ENCODE measurements at regions not wholly inside any gene's neighbourhood (a gene's known extent, or its start where the extent isn't known, plus 50 kb on each side); places are given as distances from the start of the nearest gene placed in this dataset.

GRCh38 chr11:15622231-15622890 lies 507.6 kb downstream of the INSC start:
- TF ChIP-seq MXI1 (IDR thresholded peaks at IDR 0.05; ENCODE audit: borderline replicate concordance, low read depth, low read length) (no peak), USF2 (IDR thresholded peaks at IDR 0.05; ENCODE audit: low read depth, low read length) (no peak), USF2 (CRISPR knock-in tag; IDR thresholded peaks at IDR 0.05; ENCODE audit: borderline replicate concordance) (no peak), KDM6A (CRISPR knock-in tag; IDR thresholded peaks at IDR 0.05; ENCODE audit: low read depth) (no peak), ELF4 (CRISPR knock-in tag; IDR thresholded peaks at IDR 0.05; ENCODE audit: borderline replicate concordance) (no peak), SMARCC2 (IDR thresholded peaks at IDR 0.05) (no peak)
